ELF-1 (cell line): ENCODE measurements at regions not wholly inside any gene's neighbourhood (a gene's known extent, or its start where the extent isn't known, plus 50 kb on each side); places are given as distances from the start of the nearest gene placed in this dataset.
"Not testable (repeated sequence)": the region's sequence is repeated elsewhere in the genome, so short reads cannot be mapped to it uniquely, and the experiment has no call there.

ENCODE experiments used
- DNase-seq: peaks from one replicate; pipeline ENCODE4 v3.0.0-alpha.2; 2016; ENCODE audit warnings: low read depth, low spot score

- not testable (repeated sequence) for DNase-seq
Measured at GRCh38 chr12:76971216-76971879, 92.5 kb upstream of the CSRP2 start.

- no peak for DNase-seq
Measured at GRCh38 chr12:76967181-76967885, 88.5 kb upstream of the CSRP2 start.

- DNase-seq: no peak
Measured at GRCh38 chr12:76964784-76965571, 86.2 kb upstream of the CSRP2 start.

- DNase-seq: no peak
Measured at GRCh38 chr12:76962099-76962498, 83.3 kb upstream of the CSRP2 start.

- no peak for DNase-seq
Measured at GRCh38 chr12:76957301-76957700, 78.5 kb upstream of the CSRP2 start.

GRCh38 chr12:76952995-76953394, 74.2 kb upstream of the CSRP2 start:
- peak; percentile 89 for DNase-seq

- no peak for DNase-seq
Measured at GRCh38 chr12:76948879-76949278, 70.1 kb upstream of the CSRP2 start.

GRCh38 chr12:76947304-76947703, 68.5 kb upstream of the CSRP2 start:
- no peak for DNase-seq

GRCh38 chr12:76946446-76946845, 67.6 kb upstream of the CSRP2 start:
- DNase-seq: no peak

- DNase-seq: no peak
Measured at GRCh38 chr12:76945867-76946266, 67.0 kb upstream of the CSRP2 start.

GRCh38 chr12:76944892-76945291, 66.1 kb upstream of the CSRP2 start:
- DNase-seq: no peak

GRCh38 chr12:76943008-76943407, 64.2 kb upstream of the CSRP2 start:
- no peak for DNase-seq

GRCh38 chr12:76942267-76942666, 63.4 kb upstream of the CSRP2 start:
- DNase-seq: no peak

- DNase-seq: no peak
Measured at GRCh38 chr12:76940671-76941445, 62.0 kb upstream of the CSRP2 start.

GRCh38 chr12:76939701-76940100, 60.9 kb upstream of the CSRP2 start:
- DNase-seq: no peak

- peak; percentile 12 for DNase-seq
Measured at GRCh38 chr12:76936275-76937193, 57.7 kb upstream of the CSRP2 start.

GRCh38 chr12:76933392-76933791, 54.6 kb upstream of the CSRP2 start:
- DNase-seq: not testable (repeated sequence)

GRCh38 chr12:76929499-76929898, 50.7 kb upstream of the CSRP2 start:
- peak; percentile 25 for DNase-seq
